ENCODE measurements at regions not wholly inside any gene's neighbourhood (a gene's known extent, or its start where the extent isn't known, plus 50 kb on each side); places are given as distances from the start of the nearest gene placed in this dataset.
A peak's percentile ranks its signal among the peaks of the same experiment; 100 is the strongest.

GRCh38 chr11:95717314-95717713, 72.3 kb downstream of the FAM76B start:
- DNase-seq (ENCODE audit: low read depth): no peak

- no peak for DNase-seq (ENCODE audit: low read depth)
Measured at GRCh38 chr11:95716266-95716665, 73.3 kb downstream of the FAM76B start.

GRCh38 chr11:95715777-95716241, 73.8 kb downstream of the FAM76B start:
- no peak for DNase-seq (ENCODE audit: low read depth)

GRCh38 chr11:95714843-95715776, 74.5 kb downstream of the FAM76B start:
- no peak for DNase-seq (ENCODE audit: low read depth)

- DNase-seq (ENCODE audit: low read depth): no peak
Measured at GRCh38 chr11:95713428-95713827, 76.2 kb downstream of the FAM76B start.

- DNase-seq (ENCODE audit: low read depth): no peak
Measured at GRCh38 chr11:95711945-95712221, 77.7 kb downstream of the FAM76B start.

GRCh38 chr11:95711162-95711944, 78.2 kb downstream of the FAM76B start:
- no peak for DNase-seq (ENCODE audit: low read depth)

- DNase-seq (ENCODE audit: low read depth): no peak
Measured at GRCh38 chr11:95708681-95709080, 80.9 kb downstream of the FAM76B start.

- DNase-seq (ENCODE audit: low read depth): no peak
Measured at GRCh38 chr11:95706974-95707387, 82.6 kb downstream of the FAM76B start.

GRCh38 chr11:95705485-95706124, 84.0 kb downstream of the FAM76B start:
- peak; percentile 37 for DNase-seq (ENCODE audit: low read depth)

- DNase-seq (ENCODE audit: low read depth): no peak
Measured at GRCh38 chr11:95704865-95705264, 84.7 kb downstream of the FAM76B start.

- no peak for DNase-seq (ENCODE audit: low read depth)
Measured at GRCh38 chr11:95703049-95703448, 86.5 kb downstream of the FAM76B start.

GRCh38 chr11:95702526-95702925, 87.1 kb downstream of the FAM76B start:
- DNase-seq (ENCODE audit: low read depth): peak; percentile 49

GRCh38 chr11:95700471-95700817, 89.1 kb downstream of the FAM76B start:
- no peak for DNase-seq (ENCODE audit: low read depth)

GRCh38 chr11:95699631-95700470, 89.7 kb downstream of the FAM76B start:
- no peak for DNase-seq (ENCODE audit: low read depth)

GRCh38 chr11:95698676-95699557, 90.7 kb downstream of the FAM76B start:
- DNase-seq (ENCODE audit: low read depth): no peak

- no peak for DNase-seq (ENCODE audit: low read depth)
Measured at GRCh38 chr11:95697614-95698408, 91.8 kb downstream of the FAM76B start.

- no peak for DNase-seq (ENCODE audit: low read depth)
Measured at GRCh38 chr11:95695181-95695580, 94.4 kb downstream of the FAM76B start.

- DNase-seq (ENCODE audit: low read depth): no peak
Measured at GRCh38 chr11:95693298-95693697, 96.3 kb downstream of the FAM76B start.

Measured in GM04503 (cell line).